ENCODE measurements at regions not wholly inside any gene's neighbourhood (a gene's known extent, or its start where the extent isn't known, plus 50 kb on each side); places are given as distances from the start of the nearest gene placed in this dataset.

- no peak overlapping the region for H2AFZ ChIP-seq (ENCODE audit: low read depth, low read length)
- no peaks in the 10 kb centered on the region for H4K20me1 ChIP-seq (ENCODE audit: insufficient read depth)
- H3K4me2 ChIP-seq (ENCODE audit: low read length): no peak overlapping the region
- no peak for TF ChIP-seq POLR2AphosphoS5 (IDR thresholded peaks at IDR 0.05)
- TF ChIP-seq EP300 (conservative IDR thresholded peaks at IDR 0.05; ENCODE audit: poor library complexity, severe bottlenecking): no peak
- no peak for TF ChIP-seq EZH2 (IDR thresholded peaks at IDR 0.05; ENCODE audit: borderline replicate concordance, insufficient read depth, low read length, poor library complexity, severe bottlenecking)
- TF ChIP-seq REST (IDR thresholded peaks at IDR 0.05; ENCODE audit: borderline replicate concordance): no peak
- TF ChIP-seq CTCF (IDR thresholded peaks at IDR 0.05; ENCODE audit: poor library complexity, severe bottlenecking): no peak
- no peak for TF ChIP-seq MXI1 (conservative IDR thresholded peaks at IDR 0.05; ENCODE audit: poor library complexity, severe bottlenecking)
- no peak for TF ChIP-seq SMC3 (conservative IDR thresholded peaks at IDR 0.05; ENCODE audit: poor library complexity)
- TF ChIP-seq TAF1 (IDR thresholded peaks at IDR 0.05; ENCODE audit: low read depth): no peak
- TF ChIP-seq RAD21 (conservative IDR thresholded peaks at IDR 0.05): no peak
- H3K9me2 ChIP-seq (ENCODE audit: insufficient read depth, low read length): no peaks in the 10 kb centered on the region
- no peak overlapping the region for H3K4me3 ChIP-seq (ENCODE audit: low read length)
- no peaks in the 10 kb centered on the region for H3K79me2 ChIP-seq (replicated peaks; ENCODE audit: insufficient read depth, low read length)
- H3K27ac ChIP-seq (ENCODE audit: low read length): no peak overlapping the region
- H3K36me3 ChIP-seq (ENCODE audit: insufficient read depth, low read length): no peaks in the 10 kb centered on the region
- no peak overlapping the region for H3K9ac ChIP-seq (ENCODE audit: low read length)
- H3K9me3 ChIP-seq (ENCODE audit: low read length): no peaks in the 10 kb centered on the region
- H3K27me3 ChIP-seq (ENCODE audit: insufficient read depth, low read depth, low read length): no peaks in the 10 kb centered on the region
- H3F3A ChIP-seq (ENCODE audit: insufficient read depth, low read length, poor library complexity, severe bottlenecking): no peaks in the 10 kb centered on the region
Measured at GRCh38 chr1:96981181-96981580, 259.6 kb downstream of the PTBP2 start.

GRCh38 chr1:96982118-96982517, 260.5 kb downstream of the PTBP2 start:
- Histone ChIP-seq H3K27ac (ENCODE audit: low read length) (no peak overlapping the region), H3K4me2 (ENCODE audit: low read length) (no peak overlapping the region), H4K20me1 (ENCODE audit: insufficient read depth) (no peaks in the 10 kb centered on the region), H3K9ac (ENCODE audit: low read length) (no peak overlapping the region), H3F3A (ENCODE audit: insufficient read depth, low read length, poor library complexity, severe bottlenecking) (no peaks in the 10 kb centered on the region), H3K79me2 (replicated peaks; ENCODE audit: insufficient read depth, low read length) (no peaks in the 10 kb centered on the region), H2AFZ (ENCODE audit: low read depth, low read length) (no peak overlapping the region), H3K27me3 (ENCODE audit: insufficient read depth, low read depth, low read length) (no peaks in the 10 kb centered on the region), H3K36me3 (ENCODE audit: insufficient read depth, low read length) (no peaks in the 10 kb centered on the region), H3K9me2 (ENCODE audit: insufficient read depth, low read length) (no peaks in the 10 kb centered on the region), H3K9me3 (ENCODE audit: low read length) (no peaks in the 10 kb centered on the region), H3K4me3 (ENCODE audit: low read length) (no peak overlapping the region)
- no peak for TF ChIP-seq TAF1 (IDR thresholded peaks at IDR 0.05; ENCODE audit: low read depth)
- no peak for TF ChIP-seq RAD21 (conservative IDR thresholded peaks at IDR 0.05)

GRCh38 chr1:96983866-96984265, 262.3 kb downstream of the PTBP2 start:
- H3K79me2 ChIP-seq (replicated peaks; ENCODE audit: insufficient read depth, low read length): no peaks in the 10 kb centered on the region
- H2AFZ ChIP-seq (ENCODE audit: low read depth, low read length): no peak overlapping the region
- H3K9ac ChIP-seq (ENCODE audit: low read length): no peak overlapping the region
- H3K9me3 ChIP-seq (ENCODE audit: low read length): no peaks in the 10 kb centered on the region
- H3K4me3 ChIP-seq (ENCODE audit: low read length): no peak overlapping the region
- H3K9me2 ChIP-seq (ENCODE audit: insufficient read depth, low read length): no peaks in the 10 kb centered on the region
- H3F3A ChIP-seq (ENCODE audit: insufficient read depth, low read length, poor library complexity, severe bottlenecking): no peaks in the 10 kb centered on the region
- H3K27me3 ChIP-seq (ENCODE audit: insufficient read depth, low read depth, low read length): no peaks in the 10 kb centered on the region
- no peaks in the 10 kb centered on the region for H4K20me1 ChIP-seq (ENCODE audit: insufficient read depth)
- H3K36me3 ChIP-seq (ENCODE audit: insufficient read depth, low read length): no peaks in the 10 kb centered on the region
- no peak overlapping the region for H3K27ac ChIP-seq (ENCODE audit: low read length)
- no peak overlapping the region for H3K4me2 ChIP-seq (ENCODE audit: low read length)
- no peak for TF ChIP-seq CTCF (IDR thresholded peaks at IDR 0.05; ENCODE audit: poor library complexity, severe bottlenecking)
- no peak for TF ChIP-seq MXI1 (conservative IDR thresholded peaks at IDR 0.05; ENCODE audit: poor library complexity, severe bottlenecking)
- TF ChIP-seq SMC3 (conservative IDR thresholded peaks at IDR 0.05; ENCODE audit: poor library complexity): no peak
- TF ChIP-seq POLR2AphosphoS5 (IDR thresholded peaks at IDR 0.05): no peak
- TF ChIP-seq RAD21 (conservative IDR thresholded peaks at IDR 0.05): no peak
- TF ChIP-seq EP300 (conservative IDR thresholded peaks at IDR 0.05; ENCODE audit: poor library complexity, severe bottlenecking): no peak
- TF ChIP-seq EZH2 (IDR thresholded peaks at IDR 0.05; ENCODE audit: borderline replicate concordance, insufficient read depth, low read length, poor library complexity, severe bottlenecking): no peak
- TF ChIP-seq TAF1 (IDR thresholded peaks at IDR 0.05; ENCODE audit: low read depth): no peak
- no peak for TF ChIP-seq REST (IDR thresholded peaks at IDR 0.05; ENCODE audit: borderline replicate concordance)

Data from neural cell (in vitro differentiated cells).